Ramos (cell line): ENCODE measurements at regions not wholly inside any gene's neighbourhood (a gene's known extent, or its start where the extent isn't known, plus 50 kb on each side); places are given as distances from the start of the nearest gene placed in this dataset.
"Not testable (repeated sequence)": the region's sequence is repeated elsewhere in the genome, so short reads cannot be mapped to it uniquely, and the experiment has no call there.

Experiments
- in situ Hi-C: fragments of 300-500 bp; cut with MboI; formaldehyde crosslinking; loops from one replicate; pipeline ENCODE4 v1.14.3; 2022; ENCODE audit warnings: low sequenced_read_pairs; ENCODE audit not compliant: unreplicated experiment

- in situ Hi-C loops = no loop called here
Measured at GRCh38 chr9:107588393-107588792, 98.8 kb upstream of the KLF4 start.

- in situ Hi-C loops = no loop called here
Measured at GRCh38 chr9:107587191-107587963, 97.8 kb upstream of the KLF4 start.

- in situ Hi-C loops = no loop called here
Measured at GRCh38 chr9:107586493-107586892, 96.9 kb upstream of the KLF4 start.

GRCh38 chr9:107585465-107585864 lies 95.9 kb upstream of the KLF4 start:
- in situ Hi-C loops = no loop called here

GRCh38 chr9:107584944-107585343 lies 95.4 kb upstream of the KLF4 start:
- in situ Hi-C loops = no loop called here

GRCh38 chr9:107584186-107584585 lies 94.6 kb upstream of the KLF4 start:
- in situ Hi-C loops = no loop called here

- in situ Hi-C loops = no loop called here
Measured at GRCh38 chr9:107577140-107577776, 87.7 kb upstream of the KLF4 start.

GRCh38 chr9:107571148-107571547 lies 81.6 kb upstream of the KLF4 start:
- in situ Hi-C loops = no loop called here

- in situ Hi-C loops = no loop called here
Measured at GRCh38 chr9:107569174-107569573, 79.6 kb upstream of the KLF4 start.

GRCh38 chr9:107568406-107568805 lies 78.8 kb upstream of the KLF4 start:
- in situ Hi-C loops = not testable (repeated sequence)

- in situ Hi-C loops = no loop called here
Measured at GRCh38 chr9:107567462-107567861, 77.9 kb upstream of the KLF4 start.

- in situ Hi-C loops = no loop called here
Measured at GRCh38 chr9:107566611-107567061, 77.1 kb upstream of the KLF4 start.

GRCh38 chr9:107562798-107563197 lies 73.2 kb upstream of the KLF4 start:
- in situ Hi-C loops = no loop called here

- in situ Hi-C loops = no loop called here
Measured at GRCh38 chr9:107559494-107560086, 70.0 kb upstream of the KLF4 start.

GRCh38 chr9:107557236-107557990 lies 67.8 kb upstream of the KLF4 start:
- in situ Hi-C loops = no loop called here

- in situ Hi-C loops = no loop called here
Measured at GRCh38 chr9:107554636-107555035, 65.1 kb upstream of the KLF4 start.

- in situ Hi-C loops = no loop called here
Measured at GRCh38 chr9:107548298-107549142, 59.0 kb upstream of the KLF4 start.

- in situ Hi-C loops = no loop called here
Measured at GRCh38 chr9:107547772-107548297, 58.3 kb upstream of the KLF4 start.

- in situ Hi-C loops = no loop called here
Measured at GRCh38 chr9:107547303-107547702, 57.7 kb upstream of the KLF4 start.

- in situ Hi-C loops = no loop called here
Measured at GRCh38 chr9:107546859-107547258, 57.3 kb upstream of the KLF4 start.
